22Rv1 (cell line): ENCODE measurements at regions not wholly inside any gene's neighbourhood (a gene's known extent, or its start where the extent isn't known, plus 50 kb on each side); places are given as distances from the start of the nearest gene placed in this dataset.
A peak's percentile ranks its signal among the peaks of the same experiment; 100 is the strongest.

Source experiments
- H3K27ac ChIP-seq: fragments of 450-650 bp; 2 replicates; pipeline ENCODE4 v1.5.1; 2017
- ZFX ChIP-seq: fragments of 450-650 bp; IDR thresholded peaks from 2 replicates; pipeline ENCODE4 v1.6.1; 2017; ENCODE audit warnings: antibody characterized with exemption, borderline replicate concordance
- TF ChIP-seq, protein P1 (sequence below): fragments of 450-650 bp; IDR thresholded peaks from 2 replicates; pipeline ENCODE4 v1.5.1; 2017; ENCODE audit warnings: mild to moderate bottlenecking

DNA sequence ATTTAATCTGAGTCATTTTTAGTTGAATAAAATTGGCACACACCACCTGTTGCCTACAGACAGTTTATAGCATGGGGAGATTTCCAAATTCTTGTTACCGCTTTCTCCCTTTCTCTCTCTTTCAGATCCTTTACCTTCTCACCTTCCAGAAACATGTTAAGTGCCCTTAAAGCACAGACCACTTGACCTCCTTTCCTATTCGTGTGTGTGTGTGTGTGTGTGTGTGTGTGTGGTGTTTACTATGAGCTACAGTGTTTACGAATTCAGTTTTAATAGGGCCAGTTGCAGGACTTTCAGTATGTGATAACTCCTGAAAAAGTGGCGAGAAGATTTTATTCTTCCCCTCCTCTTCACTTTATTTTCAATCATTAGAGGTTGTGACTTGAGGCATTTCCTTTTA is 258.1 kb downstream of the BMP2 start:
- TF ChIP-seq ZFX = no peak
- TF ChIP-seq, protein P1, sequence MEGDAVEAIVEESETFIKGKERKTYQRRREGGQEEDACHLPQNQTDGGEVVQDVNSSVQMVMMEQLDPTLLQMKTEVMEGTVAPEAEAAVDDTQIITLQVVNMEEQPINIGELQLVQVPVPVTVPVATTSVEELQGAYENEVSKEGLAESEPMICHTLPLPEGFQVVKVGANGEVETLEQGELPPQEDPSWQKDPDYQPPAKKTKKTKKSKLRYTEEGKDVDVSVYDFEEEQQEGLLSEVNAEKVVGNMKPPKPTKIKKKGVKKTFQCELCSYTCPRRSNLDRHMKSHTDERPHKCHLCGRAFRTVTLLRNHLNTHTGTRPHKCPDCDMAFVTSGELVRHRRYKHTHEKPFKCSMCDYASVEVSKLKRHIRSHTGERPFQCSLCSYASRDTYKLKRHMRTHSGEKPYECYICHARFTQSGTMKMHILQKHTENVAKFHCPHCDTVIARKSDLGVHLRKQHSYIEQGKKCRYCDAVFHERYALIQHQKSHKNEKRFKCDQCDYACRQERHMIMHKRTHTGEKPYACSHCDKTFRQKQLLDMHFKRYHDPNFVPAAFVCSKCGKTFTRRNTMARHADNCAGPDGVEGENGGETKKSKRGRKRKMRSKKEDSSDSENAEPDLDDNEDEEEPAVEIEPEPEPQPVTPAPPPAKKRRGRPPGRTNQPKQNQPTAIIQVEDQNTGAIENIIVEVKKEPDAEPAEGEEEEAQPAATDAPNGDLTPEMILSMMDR = no peak
- no peak overlapping the region for H3K27ac ChIP-seq

GRCh38 chr20:7029019-7029418 is 261.5 kb downstream of the BMP2 start:
- no peak for TF ChIP-seq ZFX
- TF ChIP-seq, protein P1 = no peak
- no peak overlapping the region for H3K27ac ChIP-seq

GRCh38 chr20:7031222-7031621 is 263.7 kb downstream of the BMP2 start:
- TF ChIP-seq ZFX = no peak
- TF ChIP-seq, protein P1 = peak; percentile 36; the same call in 1 of the 2 replicates
- H3K27ac ChIP-seq = no peak overlapping the region

GRCh38 chr20:7038029-7038428 is 270.5 kb downstream of the BMP2 start:
- TF ChIP-seq, protein P1 = no peak
- TF ChIP-seq ZFX = no peak

DNA sequence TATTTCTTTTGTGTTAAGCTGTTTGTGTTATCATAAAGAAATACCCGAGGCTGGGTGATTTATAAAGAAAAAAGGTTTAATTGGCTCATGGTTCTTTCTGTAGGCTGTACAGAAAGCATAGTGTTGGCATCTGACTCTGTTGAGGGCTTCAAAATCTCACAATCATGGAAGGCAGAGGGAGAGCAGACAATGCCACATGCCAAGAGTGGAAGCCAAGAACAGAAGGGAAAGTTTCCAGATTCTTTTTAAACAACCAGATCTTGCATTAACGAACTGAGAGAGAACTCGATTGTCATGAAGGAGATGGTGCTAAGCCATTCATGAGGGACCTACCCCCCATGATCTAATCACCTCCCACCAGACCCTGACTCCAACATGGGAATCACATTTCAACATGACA is 290.1 kb downstream of the BMP2 start:
- no peak overlapping the region for H3K27ac ChIP-seq
- no peak for TF ChIP-seq ZFX
- TF ChIP-seq, protein P1 = no peak

More at GRCh38 chr20:7038029-7038428, 270.5 kb downstream of the BMP2 start:
- H3K27ac ChIP-seq = no peak overlapping the region

- TF ChIP-seq, protein P1 = no peak
- TF ChIP-seq ZFX = no peak
- H3K27ac ChIP-seq = no peak overlapping the region
Measured at GRCh38 chr20:7078804-7079203, 311.3 kb downstream of the BMP2 start.

GRCh38 chr20:7080472-7080871 is 313.0 kb downstream of the BMP2 start:
- H3K27ac ChIP-seq = no peak overlapping the region
- TF ChIP-seq ZFX = no peak
- TF ChIP-seq, protein P1 = no peak
